IgD-negative memory B cell (primary cell): ENCODE measurements at regions not wholly inside any gene's neighbourhood (a gene's known extent, or its start where the extent isn't known, plus 50 kb on each side); places are given as distances from the start of the nearest gene placed in this dataset.

ENCODE experiments used
- H3K27ac Mint-ChIP-seq, 3 donors: one replicate each; pipeline ENCODE4 v1.8.0; 2020 to 2022; ENCODE audit warnings: mild to moderate bottlenecking in 3 of 3, mixed read lengths in 3 of 3, moderate library complexity in 1 of 3
- H3K27me3 Mint-ChIP-seq: one replicate; pipeline ENCODE4 v1.8.0; 2021; ENCODE audit warnings: mixed read lengths
- H3K36me3 Mint-ChIP-seq: one replicate; pipeline ENCODE4 v1.8.0; 2020; ENCODE audit warnings: mild to moderate bottlenecking, mixed read lengths
- H3K4me1 Mint-ChIP-seq, 3 donors: one replicate each; pipeline ENCODE4 v1.8.0; 2020 to 2022; ENCODE audit warnings: mixed read lengths in 3 of 3, mild to moderate bottlenecking in 1 of 3
- H3K4me3 Mint-ChIP-seq, 4 donors: one replicate each; pipeline ENCODE4 v1.8.0; 2020 to 2022; ENCODE audit warnings: mild to moderate bottlenecking in 4 of 4, mixed read lengths in 4 of 4, moderate library complexity in 3 of 4
- H3K9me3 Mint-ChIP-seq, 3 donors: one replicate each; pipeline ENCODE4 v1.8.0; 2020 to 2021; ENCODE audit warnings: mixed read lengths in 3 of 3, mild to moderate bottlenecking in 1 of 3

DNA sequence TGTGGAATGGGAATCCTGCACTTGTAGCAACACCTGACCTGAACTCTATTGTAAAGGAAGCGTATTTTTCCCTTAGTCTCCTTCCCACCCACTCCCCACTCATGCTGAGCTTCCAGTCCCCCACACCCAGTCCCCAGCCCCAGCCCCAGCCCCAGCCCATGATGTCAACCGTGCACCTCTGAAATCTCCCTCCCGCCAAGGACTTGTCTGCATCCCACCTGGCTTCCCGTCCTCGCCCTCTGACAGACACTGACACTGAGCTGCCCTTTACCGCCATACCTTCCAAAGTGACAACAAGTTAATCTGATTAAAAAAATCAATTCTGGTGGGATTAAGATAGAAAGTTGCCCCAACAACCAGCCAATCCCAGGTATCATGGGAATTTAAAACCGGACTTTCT is 213.6 kb upstream of the CELF4 start:
- H3K27me3 Mint-ChIP-seq, result peaks cover 3% of the 10 kb centered on the region
- H3K27ac Mint-ChIP-seq, result no peak overlapping the region
- H3K4me1 Mint-ChIP-seq, result no peaks in the 10 kb centered on the region
- no peaks in the 10 kb centered on the region for H3K36me3 Mint-ChIP-seq
- no peaks in the 10 kb centered on the region for H3K9me3 Mint-ChIP-seq
- no peak overlapping the region for H3K4me3 Mint-ChIP-seq

DNA sequence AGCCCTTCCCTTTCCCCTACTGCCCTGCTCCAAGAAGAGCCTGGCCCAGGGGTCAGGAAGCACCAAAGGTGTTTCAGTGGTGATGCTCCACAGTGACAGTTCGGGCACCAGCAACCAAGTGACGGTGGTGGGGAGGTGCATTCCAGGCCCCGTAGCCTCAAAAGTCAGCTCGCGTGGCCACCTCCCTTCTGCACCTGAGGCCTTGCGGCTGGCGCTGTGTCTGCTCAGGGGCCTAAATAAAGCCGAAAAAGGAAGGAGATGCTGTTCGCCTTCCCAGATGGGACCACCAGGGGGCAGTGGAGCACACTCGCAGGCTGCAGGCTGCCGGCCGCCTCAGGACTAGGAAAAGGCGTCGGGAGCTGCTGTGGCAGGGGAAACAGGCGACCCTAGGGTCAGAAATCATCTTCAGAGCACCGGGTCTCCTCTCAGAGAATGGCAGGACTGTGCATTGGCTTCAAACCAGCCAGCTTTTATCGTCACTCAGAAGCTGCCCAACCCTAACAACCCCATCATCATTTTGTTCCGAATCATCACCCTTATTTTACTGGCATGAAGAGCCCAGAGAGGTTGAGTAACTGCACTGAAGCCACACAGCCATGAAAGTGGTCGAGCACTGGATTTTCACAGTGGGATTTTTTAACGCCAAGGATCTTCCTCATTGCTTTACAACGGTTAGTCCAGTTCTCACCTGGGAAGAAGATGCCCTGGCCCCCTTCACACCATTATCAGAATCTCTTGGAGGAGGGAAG is 213.0 kb upstream of the CELF4 start:
- H3K27me3 Mint-ChIP-seq, result peaks cover 3% of the 10 kb centered on the region
- H3K4me3 Mint-ChIP-seq, result no peak overlapping the region
- H3K36me3 Mint-ChIP-seq, result no peaks in the 10 kb centered on the region
- no peaks in the 10 kb centered on the region for H3K4me1 Mint-ChIP-seq
- no peak overlapping the region for H3K27ac Mint-ChIP-seq
- no peaks in the 10 kb centered on the region for H3K9me3 Mint-ChIP-seq

GRCh38 chr18:37769826-37770225 is 204.2 kb upstream of the CELF4 start:
- H3K9me3 Mint-ChIP-seq, result peaks cover 0 to 5% (median 3%) of the 10 kb centered on the region in 3 donors
- H3K27ac Mint-ChIP-seq, result peak overlapping the region in 1 of 3 donors; percentile 77
- H3K4me3 Mint-ChIP-seq, result no peak overlapping the region
- no peaks in the 10 kb centered on the region for H3K4me1 Mint-ChIP-seq
- no peaks in the 10 kb centered on the region for H3K36me3 Mint-ChIP-seq
- H3K27me3 Mint-ChIP-seq, result no peaks in the 10 kb centered on the region

DNA sequence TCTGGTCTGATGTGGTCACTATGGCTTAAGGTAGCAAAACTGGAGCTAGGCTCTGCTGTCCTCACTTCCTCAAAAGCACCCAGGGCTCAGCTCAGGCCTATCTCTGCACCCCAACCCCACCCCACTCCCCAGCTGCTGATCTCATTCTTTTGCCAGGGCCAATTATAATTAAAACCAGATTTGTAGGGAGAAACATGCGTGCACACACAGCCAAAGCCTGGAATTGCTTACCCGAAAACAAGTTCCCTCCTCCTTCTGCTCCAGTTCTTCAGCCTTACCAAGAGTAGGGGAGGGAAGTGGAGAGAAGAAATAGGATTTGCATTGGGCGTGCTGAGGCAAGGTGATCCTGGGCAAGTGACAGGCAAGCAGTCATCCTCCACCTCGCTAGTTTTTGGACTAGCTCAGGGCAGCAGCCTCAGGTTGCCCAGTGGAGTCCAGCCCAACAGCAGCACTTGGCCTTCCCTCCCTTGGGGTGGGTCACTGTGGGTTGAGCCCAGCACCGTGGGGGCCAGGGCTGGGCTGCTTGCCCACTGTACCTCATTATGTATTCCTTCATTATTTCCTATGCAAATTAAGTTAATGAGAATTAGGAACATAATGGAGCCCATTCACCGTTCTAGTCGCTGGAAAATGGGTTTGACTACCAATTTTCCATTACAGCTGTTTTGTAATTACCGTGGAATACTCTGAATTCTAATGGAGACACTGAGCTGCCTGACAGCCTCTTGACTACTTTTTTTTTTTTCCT is 199.1 kb upstream of the CELF4 start:
- Mint-ChIP-seq H3K9me3 (peaks cover 0 to 8% (median 3%) of the 10 kb centered on the region in 3 donors), H3K27me3 (no peaks in the 10 kb centered on the region), H3K36me3 (no peaks in the 10 kb centered on the region), H3K4me3 (no peak overlapping the region), H3K4me1 (no peaks in the 10 kb centered on the region), H3K27ac (no peak overlapping the region)

DNA sequence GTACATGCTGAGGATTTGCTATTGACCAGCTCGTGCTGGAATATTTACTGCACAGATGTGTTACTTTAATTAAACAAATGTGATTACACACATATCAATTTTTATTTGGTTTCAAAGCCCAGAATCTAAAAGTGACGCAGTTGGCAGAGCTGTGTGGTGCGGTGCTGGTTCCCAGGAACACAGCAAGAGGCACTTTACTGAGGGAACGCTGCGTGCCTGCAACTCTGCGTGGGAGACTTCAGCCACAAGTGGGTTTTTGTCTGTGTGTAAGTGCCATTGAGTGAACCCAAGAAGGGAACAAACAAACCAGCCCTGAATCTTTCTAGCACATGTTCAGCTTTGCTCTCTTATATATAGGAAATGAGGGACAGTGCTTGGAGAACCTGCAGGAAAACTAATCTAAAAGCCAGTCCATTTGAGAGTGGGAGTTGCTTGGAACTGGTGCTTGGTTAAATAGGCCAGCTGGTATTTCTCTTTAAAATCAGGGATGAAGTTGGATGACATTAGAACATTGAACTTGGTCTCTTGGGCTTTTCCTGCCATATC is 196.6 kb upstream of the CELF4 start:
- H3K4me3 Mint-ChIP-seq, result no peak overlapping the region
- H3K27me3 Mint-ChIP-seq, result no peaks in the 10 kb centered on the region
- peaks cover 0 to 6% (median 3%) of the 10 kb centered on the region in 3 donors for H3K9me3 Mint-ChIP-seq
- H3K36me3 Mint-ChIP-seq, result no peaks in the 10 kb centered on the region
- H3K4me1 Mint-ChIP-seq, result no peaks in the 10 kb centered on the region
- no peak overlapping the region for H3K27ac Mint-ChIP-seq

- Mint-ChIP-seq H3K4me1 (no peaks in the 10 kb centered on the region), H3K4me3 (no peak overlapping the region), H3K27ac (no peak overlapping the region), H3K9me3 (peaks cover 0 to 5% (median 0%) of the 10 kb centered on the region in 3 donors), H3K27me3 (no peaks in the 10 kb centered on the region), H3K36me3 (no peaks in the 10 kb centered on the region)
These were observed 188.5 kb upstream of the CELF4 start for GRCh38 chr18:37754141-37754540.

- H3K4me1 Mint-ChIP-seq, result no peaks in the 10 kb centered on the region
These were observed 176.8 kb upstream of the CELF4 start for GRCh38 chr18:37742436-37742835.

GRCh38 chr18:37741032-37741623 is 175.5 kb upstream of the CELF4 start:
- no peaks in the 10 kb centered on the region for H3K36me3 Mint-ChIP-seq
- no peak overlapping the region for H3K4me3 Mint-ChIP-seq
- peaks cover 0 to 2% (median 0%) of the 10 kb centered on the region in 3 donors for H3K4me1 Mint-ChIP-seq
- peaks cover 2% of the 10 kb centered on the region for H3K27me3 Mint-ChIP-seq
- H3K9me3 Mint-ChIP-seq, result peaks cover 0 to 2% (median 2%) of the 10 kb centered on the region in 3 donors
- no peak overlapping the region for H3K27ac Mint-ChIP-seq

More at GRCh38 chr18:37742436-37742835, 176.8 kb upstream of the CELF4 start:
- peaks cover 0 to 2% (median 0%) of the 10 kb centered on the region in 3 donors for H3K9me3 Mint-ChIP-seq
- peaks cover 2% of the 10 kb centered on the region for H3K27me3 Mint-ChIP-seq
- H3K4me3 Mint-ChIP-seq, result no peak overlapping the region
- H3K36me3 Mint-ChIP-seq, result peaks cover 1% of the 10 kb centered on the region
- no peak overlapping the region for H3K27ac Mint-ChIP-seq

DNA sequence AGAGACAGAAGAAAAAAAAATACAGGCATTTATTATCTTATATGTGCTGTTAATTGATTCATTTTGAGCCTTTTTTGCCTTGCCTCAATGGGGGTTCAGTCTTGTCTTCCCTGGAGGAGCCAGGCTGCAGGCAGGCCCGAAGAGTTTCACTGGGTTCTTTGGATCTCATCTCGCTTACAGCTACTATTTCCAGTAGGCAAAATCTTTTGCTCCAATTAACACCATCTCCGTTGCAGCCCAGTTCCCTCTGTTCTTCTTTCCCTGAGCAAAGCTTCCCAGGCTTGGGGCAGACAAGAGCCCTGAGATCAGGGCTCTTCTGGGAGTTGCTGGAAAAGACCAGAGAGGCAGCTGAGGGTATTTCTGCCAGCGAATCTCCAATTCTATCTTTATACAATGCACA is 168.8 kb upstream of the CELF4 start:
- no peaks in the 10 kb centered on the region for H3K27me3 Mint-ChIP-seq
- no peaks in the 10 kb centered on the region for H3K36me3 Mint-ChIP-seq
- H3K27ac Mint-ChIP-seq, result no peak overlapping the region
- peaks cover 0 to 2% (median 2%) of the 10 kb centered on the region in 3 donors for H3K9me3 Mint-ChIP-seq
- H3K4me3 Mint-ChIP-seq, result no peak overlapping the region
- peaks cover 0 to 2% (median 0%) of the 10 kb centered on the region in 3 donors for H3K4me1 Mint-ChIP-seq

DNA sequence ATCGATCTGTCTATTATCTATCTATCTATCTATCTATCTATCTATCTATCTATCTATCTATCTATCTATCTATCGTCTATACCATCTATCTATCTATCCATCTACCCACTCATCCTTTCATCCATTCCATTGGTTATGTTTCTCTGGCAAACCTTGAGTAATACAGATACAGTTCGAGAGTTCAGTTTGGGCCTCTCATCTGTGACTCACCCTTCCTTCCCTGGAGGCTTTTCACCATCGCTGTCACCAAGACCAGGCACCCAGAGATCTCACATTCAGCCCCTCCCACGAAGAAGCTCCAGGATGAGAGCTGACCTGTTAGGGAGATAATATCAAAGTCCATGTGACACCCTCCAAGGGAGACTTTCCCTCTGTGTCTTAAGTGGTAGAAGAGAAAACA is 164.1 kb upstream of the CELF4 start:
- Mint-ChIP-seq H3K27me3 (no peaks in the 10 kb centered on the region), H3K36me3 (no peaks in the 10 kb centered on the region), H3K27ac (no peak overlapping the region), H3K4me1 (no peaks in the 10 kb centered on the region), H3K4me3 (no peak overlapping the region), H3K9me3 (no peaks in the 10 kb centered on the region)

DNA sequence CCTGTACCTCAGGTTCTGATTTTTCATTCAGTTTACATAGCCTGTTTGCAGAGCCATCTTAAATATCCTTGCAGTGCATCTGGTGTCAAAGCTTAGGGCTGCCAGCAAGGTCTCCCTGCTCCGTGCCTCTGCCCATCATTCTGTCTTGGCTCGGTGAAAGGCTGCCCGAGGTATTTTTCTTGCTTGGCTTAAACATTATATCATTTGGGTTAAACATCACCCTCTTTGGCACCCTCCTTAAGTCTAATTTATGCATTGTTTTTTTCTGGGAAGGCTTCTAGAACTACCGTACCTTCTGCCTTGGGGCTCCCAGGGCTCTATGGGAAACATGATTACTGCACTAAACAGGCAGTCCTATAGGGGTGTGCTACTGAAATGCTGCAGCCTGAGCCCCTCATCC is 158.6 kb upstream of the CELF4 start:
- no peaks in the 10 kb centered on the region for H3K36me3 Mint-ChIP-seq
- H3K27me3 Mint-ChIP-seq, result no peaks in the 10 kb centered on the region
- no peaks in the 10 kb centered on the region for H3K4me1 Mint-ChIP-seq
- no peak overlapping the region for H3K27ac Mint-ChIP-seq
- no peak overlapping the region for H3K4me3 Mint-ChIP-seq
- no peaks in the 10 kb centered on the region for H3K9me3 Mint-ChIP-seq

- Mint-ChIP-seq H3K27me3 (no peaks in the 10 kb centered on the region), H3K27ac (no peak overlapping the region), H3K36me3 (no peaks in the 10 kb centered on the region), H3K4me3 (peak overlapping the region in 1 of 4 donors; percentile 32), H3K9me3 (no peaks in the 10 kb centered on the region), H3K4me1 (no peaks in the 10 kb centered on the region)
These were observed 156.2 kb upstream of the CELF4 start for GRCh38 chr18:37721544-37722522.

DNA sequence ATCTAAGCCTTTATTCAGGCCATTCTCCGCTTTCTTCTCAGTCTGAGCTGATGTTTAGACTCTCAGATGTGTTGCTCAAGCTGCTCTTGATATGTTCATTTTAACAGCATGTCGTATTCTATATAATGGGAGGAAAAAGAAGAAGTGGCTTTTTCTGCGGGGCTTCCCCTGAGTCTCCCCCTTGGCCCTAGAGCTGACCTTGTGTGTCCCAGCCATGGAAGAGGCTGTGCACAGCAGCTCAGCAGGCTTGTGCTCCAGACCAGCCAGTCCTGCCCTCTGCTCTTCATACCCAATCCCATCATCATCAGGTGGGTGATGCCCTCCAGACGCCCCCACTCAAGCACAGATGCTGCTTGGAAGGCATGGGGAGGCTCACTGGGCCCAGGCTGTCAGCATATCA is 155.1 kb upstream of the CELF4 start:
- Mint-ChIP-seq H3K4me1 (no peaks in the 10 kb centered on the region), H3K27me3 (no peaks in the 10 kb centered on the region), H3K4me3 (no peak overlapping the region), H3K9me3 (no peaks in the 10 kb centered on the region), H3K27ac (no peak overlapping the region), H3K36me3 (no peaks in the 10 kb centered on the region)

- H3K27ac Mint-ChIP-seq, result no peak overlapping the region
- no peaks in the 10 kb centered on the region for H3K4me1 Mint-ChIP-seq
- H3K4me3 Mint-ChIP-seq, result no peak overlapping the region
- H3K9me3 Mint-ChIP-seq, result no peaks in the 10 kb centered on the region
- no peaks in the 10 kb centered on the region for H3K36me3 Mint-ChIP-seq
- no peaks in the 10 kb centered on the region for H3K27me3 Mint-ChIP-seq
These were observed 152.1 kb upstream of the CELF4 start for GRCh38 chr18:37717656-37718055.
